MG63 (cell line): ENCODE measurements at regions not wholly inside any gene's neighbourhood (a gene's known extent, or its start where the extent isn't known, plus 50 kb on each side); places are given as distances from the start of the nearest gene placed in this dataset.

Source experiments
- DNase-seq: peaks from one replicate; pipeline ENCODE4 v3.0.0-alpha.2; 2020
- H3K27me3 ChIP-seq: fragments of 250-450 bp; sonication (Bioruptor Pico); 2 replicates; pipeline ENCODE4 v1.5.1; 2020; ENCODE audit warnings: mild to moderate bottlenecking, moderate library complexity
- H3K36me3 ChIP-seq: fragments of 250-450 bp; sonication (Bioruptor Pico); 2 replicates; pipeline ENCODE4 v1.5.1; 2020; ENCODE audit warnings: mild to moderate bottlenecking, moderate library complexity
- H3K4me3 ChIP-seq: fragments of 250-450 bp; sonication (Bioruptor Pico); 2 replicates; pipeline ENCODE4 v1.5.1; 2020; ENCODE audit warnings: mild to moderate bottlenecking, moderate library complexity
- H3K9me3 ChIP-seq: fragments of 250-450 bp; sonication (Bioruptor Pico); 2 replicates; pipeline ENCODE4 v1.5.1; 2020; ENCODE audit warnings: mild to moderate bottlenecking, moderate library complexity

- H3K4me3 ChIP-seq = no peak overlapping the region
- no peaks in the 10 kb centered on the region for H3K36me3 ChIP-seq
- H3K9me3 ChIP-seq = no peaks in the 10 kb centered on the region
- 0 out of 2 replicates have a peak, but pooled peaks cover 3% of the 10 kb centered on the region for H3K27me3 ChIP-seq
- no peak for DNase-seq
Observed at GRCh38 chr22:49163258-49163959, 664.3 kb downstream of the BRD1 start.

- Histone ChIP-seq H3K4me3 (no peak overlapping the region), H3K36me3 (no peaks in the 10 kb centered on the region), H3K9me3 (no peaks in the 10 kb centered on the region), H3K27me3 (0 out of 2 replicates have a peak, but pooled peaks cover 3% of the 10 kb centered on the region)
- no peak for DNase-seq
Observed at GRCh38 chr22:49162841-49163240, 664.8 kb downstream of the BRD1 start.

- 0 out of 2 replicates have a peak, but pooled peaks cover under 1% of the 10 kb centered on the region for H3K27me3 ChIP-seq
- H3K36me3 ChIP-seq = no peaks in the 10 kb centered on the region
- H3K4me3 ChIP-seq = no peak overlapping the region
- no peaks in the 10 kb centered on the region for H3K9me3 ChIP-seq
- DNase-seq = no peak
Observed at GRCh38 chr22:49161002-49161850, 666.4 kb downstream of the BRD1 start.

- no peak for DNase-seq
- no peaks in the 10 kb centered on the region for H3K27me3 ChIP-seq
- no peaks in the 10 kb centered on the region for H3K9me3 ChIP-seq
- no peaks in the 10 kb centered on the region for H3K36me3 ChIP-seq
- H3K4me3 ChIP-seq = no peak overlapping the region
Observed at GRCh38 chr22:49160261-49161001, 667.2 kb downstream of the BRD1 start.

GRCh38 chr22:49159711-49160110 is 668.0 kb downstream of the BRD1 start:
- Histone ChIP-seq H3K9me3 (no peaks in the 10 kb centered on the region), H3K36me3 (no peaks in the 10 kb centered on the region), H3K4me3 (no peak overlapping the region), H3K27me3 (no peaks in the 10 kb centered on the region)
- no peak for DNase-seq

- no peaks in the 10 kb centered on the region for H3K9me3 ChIP-seq
- no peaks in the 10 kb centered on the region for H3K27me3 ChIP-seq
- H3K36me3 ChIP-seq = no peaks in the 10 kb centered on the region
- no peak overlapping the region for H3K4me3 ChIP-seq
- DNase-seq = no peak
Observed at GRCh38 chr22:49158741-49159564, 668.7 kb downstream of the BRD1 start.

GRCh38 chr22:49157529-49158339 is 669.9 kb downstream of the BRD1 start:
- no peaks in the 10 kb centered on the region for H3K9me3 ChIP-seq

GRCh38 chr22:49156662-49157285 is 670.9 kb downstream of the BRD1 start:
- Histone ChIP-seq H3K9me3 (no peaks in the 10 kb centered on the region), H3K4me3 (no peak overlapping the region), H3K36me3 (no peaks in the 10 kb centered on the region), H3K27me3 (no peaks in the 10 kb centered on the region)
- DNase-seq = no peak

More at GRCh38 chr22:49157529-49158339, 669.9 kb downstream of the BRD1 start:
- H3K4me3 ChIP-seq = no peak overlapping the region
- H3K27me3 ChIP-seq = no peaks in the 10 kb centered on the region
- H3K36me3 ChIP-seq = no peaks in the 10 kb centered on the region
- no peak for DNase-seq

- Histone ChIP-seq H3K9me3 (no peaks in the 10 kb centered on the region), H3K27me3 (no peaks in the 10 kb centered on the region), H3K36me3 (no peaks in the 10 kb centered on the region), H3K4me3 (no peak overlapping the region)
- DNase-seq = no peak
Observed at GRCh38 chr22:49155770-49156580, 671.7 kb downstream of the BRD1 start.

GRCh38 chr22:49155039-49155769 is 672.5 kb downstream of the BRD1 start:
- no peaks in the 10 kb centered on the region for H3K36me3 ChIP-seq
- H3K27me3 ChIP-seq = no peaks in the 10 kb centered on the region
- H3K4me3 ChIP-seq = no peak overlapping the region
- DNase-seq = no peak
- H3K9me3 ChIP-seq = no peaks in the 10 kb centered on the region

GRCh38 chr22:49154433-49154832 is 673.2 kb downstream of the BRD1 start:
- H3K4me3 ChIP-seq = no peak overlapping the region
- DNase-seq = no peak
- H3K36me3 ChIP-seq = no peaks in the 10 kb centered on the region
- no peaks in the 10 kb centered on the region for H3K9me3 ChIP-seq
- no peaks in the 10 kb centered on the region for H3K27me3 ChIP-seq

- Histone ChIP-seq H3K4me3 (no peak overlapping the region), H3K27me3 (no peaks in the 10 kb centered on the region), H3K36me3 (no peaks in the 10 kb centered on the region), H3K9me3 (no peaks in the 10 kb centered on the region)
- DNase-seq = no peak
Observed at GRCh38 chr22:49153921-49154320, 673.8 kb downstream of the BRD1 start.

GRCh38 chr22:49152939-49153770 is 674.5 kb downstream of the BRD1 start:
- Histone ChIP-seq H3K27me3 (no peaks in the 10 kb centered on the region), H3K36me3 (no peaks in the 10 kb centered on the region), H3K4me3 (no peak overlapping the region), H3K9me3 (no peaks in the 10 kb centered on the region)
- no peak for DNase-seq
